SK-N-SH treated with all-trans-retinoic acid at 6 μM for 48 hours (cell line): ENCODE measurements at regions not wholly inside any gene's neighbourhood (a gene's known extent, or its start where the extent isn't known, plus 50 kb on each side); places are given as distances from the start of the nearest gene placed in this dataset.

Experiments
- CREB5 ChIP-seq: fragments of 250-450 bp; sonication (Bioruptor Pico); IDR thresholded peaks from 2 replicates; pipeline ENCODE4 v1.5.1; 2020; ENCODE audit warnings: low read depth, mild to moderate bottlenecking, moderate library complexity
- CSRNP3 ChIP-seq: fragments of 250-450 bp; sonication (Bioruptor Pico); IDR thresholded peaks from 2 replicates; pipeline ENCODE4 v1.5.1; 2021; ENCODE audit warnings: mild to moderate bottlenecking, moderate library complexity
- ESRRG ChIP-seq: fragments of 250-450 bp; sonication (Bioruptor Pico); IDR thresholded peaks from 2 replicates; pipeline ENCODE4 v1.6.1; 2021; ENCODE audit warnings: mild to moderate bottlenecking
- ISL1 ChIP-seq: fragments of 250-450 bp; sonication (Bioruptor Pico); IDR thresholded peaks from 2 replicates; pipeline ENCODE4 v2.1.2; 2022; ENCODE audit warnings: mild to moderate bottlenecking, moderate library complexity
- PATZ1 ChIP-seq: fragments of 250-450 bp; sonication (Bioruptor Pico); IDR thresholded peaks from 2 replicates; pipeline ENCODE4 v1.8.0; 2020; ENCODE audit warnings: mild to moderate bottlenecking, moderate library complexity, borderline replicate concordance
- PPARA ChIP-seq: fragments of 250-450 bp; sonication (Bioruptor Pico); IDR thresholded peaks from 2 replicates; pipeline ENCODE4 v1.5.0; 2020; ENCODE audit warnings: mild to moderate bottlenecking, borderline replicate concordance
- RARB ChIP-seq: fragments of 250-450 bp; sonication (Bioruptor Pico); IDR thresholded peaks from 2 replicates; pipeline ENCODE4 v1.8.0; 2021; ENCODE audit warnings: mild to moderate bottlenecking, moderate library complexity
- TSHZ2 ChIP-seq: fragments of 250-450 bp; sonication (Bioruptor Pico); IDR thresholded peaks from 2 replicates; pipeline ENCODE4 v1.5.0; 2020; ENCODE audit warnings: mild to moderate bottlenecking, moderate library complexity
- ZFP3 ChIP-seq: fragments of 250-450 bp; sonication (Bioruptor Pico); IDR thresholded peaks from 2 replicates; pipeline ENCODE4 v1.5.0; 2020; ENCODE audit warnings: mild to moderate bottlenecking, moderate library complexity
- ZFP30 ChIP-seq: fragments of 450-650 bp; formaldehyde crosslinking; IDR thresholded peaks from 2 replicates; pipeline ENCODE4 v1.5.0; 2022; ENCODE audit warnings: mild to moderate bottlenecking, moderate library complexity
- ZNF70 ChIP-seq: fragments of 450-650 bp; formaldehyde crosslinking; IDR thresholded peaks from 2 replicates; pipeline ENCODE4 v1.5.0; 2020; ENCODE audit warnings: mild to moderate bottlenecking, moderate library complexity
- ZNF8 ChIP-seq: fragments of 450-650 bp; formaldehyde crosslinking; IDR thresholded peaks from 2 replicates; pipeline ENCODE4 v1.5.0; 2020; ENCODE audit warnings: mild to moderate bottlenecking, moderate library complexity

- TF ChIP-seq ESRRG (CRISPR knock-in tag), result no peak
- TF ChIP-seq TSHZ2 (CRISPR knock-in tag), result no peak
- TF ChIP-seq CREB5 (CRISPR knock-in tag), result no peak
- no peak for TF ChIP-seq CSRNP3 (CRISPR knock-in tag)
- no peak for TF ChIP-seq ZNF8 (CRISPR knock-in tag)
- TF ChIP-seq PATZ1 (CRISPR knock-in tag), result no peak
- no peak for TF ChIP-seq ZFP3
- TF ChIP-seq ZFP30, result no peak
- no peak for TF ChIP-seq ISL1 (CRISPR knock-in tag)
- no peak for TF ChIP-seq PPARA
- TF ChIP-seq ZNF70 (CRISPR knock-in tag), result no peak
- no peak for TF ChIP-seq RARB (CRISPR knock-in tag)
Measured at GRCh38 chr7:22631730-22632129, 95.3 kb upstream of the IL6 start.
